Dermis microvascular lymphatic vessel endothelial cell (primary cell): ENCODE measurements at regions not wholly inside any gene's neighbourhood (a gene's known extent, or its start where the extent isn't known, plus 50 kb on each side); places are given as distances from the start of the nearest gene placed in this dataset.
"Not testable (repeated sequence)": the region's sequence is repeated elsewhere in the genome, so short reads cannot be mapped to it uniquely, and the experiment has no call there.

ENCODE experiments used
- DNase-seq, 2 donors: peaks; one replicate each; pipeline versions ENCODE4 v3.0.0 to v3.0.0-alpha.2; 2010; ENCODE audit warnings: low read depth in 2 of 2

GRCh38 chr9:135291165-135291564 lies 188.4 kb upstream of the PPP1R26 start:
- DNase-seq = no peak

- DNase-seq = no peak
Measured at GRCh38 chr9:135294836-135295235, 184.7 kb upstream of the PPP1R26 start.

- no peak for DNase-seq
Measured at GRCh38 chr9:135295551-135296300, 183.9 kb upstream of the PPP1R26 start.

- DNase-seq = no peak
Measured at GRCh38 chr9:135296735-135297455, 182.7 kb upstream of the PPP1R26 start.

GRCh38 chr9:135297456-135298075 lies 182.0 kb upstream of the PPP1R26 start:
- no peak for DNase-seq

GRCh38 chr9:135299239-135299590 lies 180.4 kb upstream of the PPP1R26 start:
- no peak for DNase-seq

GRCh38 chr9:135299651-135300345 lies 179.8 kb upstream of the PPP1R26 start:
- no peak for DNase-seq

- DNase-seq = no peak
Measured at GRCh38 chr9:135300346-135301141, 179.0 kb upstream of the PPP1R26 start.

GRCh38 chr9:135301271-135302263 lies 178.0 kb upstream of the PPP1R26 start:
- no peak for DNase-seq

- DNase-seq = no peak
Measured at GRCh38 chr9:135302329-135303279, 177.0 kb upstream of the PPP1R26 start.

- no peak for DNase-seq
Measured at GRCh38 chr9:135303280-135303647, 176.3 kb upstream of the PPP1R26 start.

GRCh38 chr9:135303865-135304499 lies 175.6 kb upstream of the PPP1R26 start:
- no peak for DNase-seq

GRCh38 chr9:135304886-135305285 lies 174.7 kb upstream of the PPP1R26 start:
- DNase-seq = no peak

GRCh38 chr9:135305546-135306180 lies 173.9 kb upstream of the PPP1R26 start:
- no peak for DNase-seq

GRCh38 chr9:135306699-135307098 lies 172.9 kb upstream of the PPP1R26 start:
- DNase-seq = no peak

- no peak for DNase-seq
Measured at GRCh38 chr9:135307300-135307699, 172.3 kb upstream of the PPP1R26 start.

GRCh38 chr9:135307919-135308318 lies 171.7 kb upstream of the PPP1R26 start:
- not testable (repeated sequence) for DNase-seq
